HEK293 (cell line): ENCODE measurements at regions not wholly inside any gene's neighbourhood (a gene's known extent, or its start where the extent isn't known, plus 50 kb on each side); places are given as distances from the start of the nearest gene placed in this dataset.

ENCODE experiments used
- CTCF ChIA-PET: fragments of 350-600 bp; formaldehyde crosslinking; extraction: SDS; loops from one replicate; lab custom pipeline; 2021; ENCODE audit warnings: antibody characterized with exemption; lab: Yijun Ruan, JAX
- POLR2A ChIA-PET: fragments of 300-600 bp; formaldehyde crosslinking; extraction: SDS; loops from one replicate; lab custom pipeline; 2020; ENCODE audit warnings: antibody characterized with exemption, inconsistent platforms; lab: Yijun Ruan, JAX
- H3K27ac ChIP-seq: fragments of 200-500 bp; sonication (Bioruptor generic); 2 replicates; pipeline ENCODE4 v1.5.1; 2014; ENCODE audit warnings: low read depth, low read length, control low read depth, inconsistent platforms; ENCODE audit errors: extremely low read depth
- H3K36me3 ChIP-seq, 2 experiments: fragments of 200-500 bp in 1 of 2; sonication (Bioruptor generic) in 1 of 2; 1 replicate in 1 of 2; 2 replicates in 1 of 2; pipeline ENCODE4 v1.5.1; 2014 to 2017; ENCODE audit warnings: inconsistent platforms in 2 of 2, low read length in 2 of 2; ENCODE audit not compliant: control insufficient read depth in 2 of 2, insufficient read depth in 1 of 2
- H3K4me1 ChIP-seq: fragments of 200-500 bp; sonication (Bioruptor generic); 2 replicates; pipeline ENCODE4 v1.5.1; 2014; ENCODE audit warnings: mild to moderate bottlenecking, low read length, inconsistent platforms; ENCODE audit not compliant: control insufficient read depth, insufficient read depth
- H3K4me3 ChIP-seq: 2 replicates; pipeline ENCODE4 v1.5.1; 2011; ENCODE audit warnings: low read depth, mild to moderate bottlenecking, control low read depth, low read length, moderate library complexity
- H3K9me3 ChIP-seq: fragments of 200-500 bp; sonication (Bioruptor generic); 2 replicates; pipeline ENCODE4 v1.5.1; 2014; ENCODE audit warnings: low read depth, low read length, inconsistent platforms; ENCODE audit not compliant: control insufficient read depth, insufficient read depth
- OVOL3 ChIP-seq: fragments of 450-650 bp; formaldehyde crosslinking; IDR thresholded peaks from 2 replicates; pipeline ENCODE4 v1.5.1; 2016; ENCODE audit warnings: missing biosample characterization, missing genetic modification characterization
- PRDM6 ChIP-seq: fragments of 450-650 bp; formaldehyde crosslinking; IDR thresholded peaks from 2 replicates; pipeline ENCODE4 v1.5.1; 2017; ENCODE audit warnings: missing biosample characterization, missing genetic modification characterization
- ZBTB48 ChIP-seq: fragments of 450-650 bp; formaldehyde crosslinking; IDR thresholded peaks from 2 replicates; pipeline ENCODE4 v1.5.1; 2016; ENCODE audit warnings: missing biosample characterization, missing genetic modification characterization
- ZEB2 ChIP-seq: fragments of 450-650 bp; formaldehyde crosslinking; IDR thresholded peaks from 2 replicates; pipeline ENCODE4 v1.5.1; 2016; ENCODE audit warnings: missing biosample characterization, missing genetic modification characterization
- ZNF112 ChIP-seq: fragments of 450-650 bp; formaldehyde crosslinking; IDR thresholded peaks from 2 replicates; pipeline ENCODE4 v1.5.0; 2017; ENCODE audit warnings: missing biosample characterization, missing genetic modification characterization
- ZNF133 ChIP-seq: fragments of 450-650 bp; formaldehyde crosslinking; IDR thresholded peaks from 2 replicates; pipeline ENCODE4 v1.5.1; 2016; ENCODE audit warnings: missing biosample characterization, missing genetic modification characterization
- ZNF140 ChIP-seq: fragments of 450-650 bp; formaldehyde crosslinking; IDR thresholded peaks from 2 replicates; pipeline ENCODE4 v1.5.1; 2016; ENCODE audit warnings: missing biosample characterization, missing genetic modification characterization
- ZNF266 ChIP-seq: fragments of 450-650 bp; formaldehyde crosslinking; IDR thresholded peaks from 2 replicates; pipeline ENCODE4 v1.5.1; 2016; ENCODE audit warnings: missing biosample characterization, missing genetic modification characterization, low read depth
- ZNF280C ChIP-seq: fragments of 450-650 bp; formaldehyde crosslinking; IDR thresholded peaks from 2 replicates; pipeline ENCODE4 v1.5.1; 2016; ENCODE audit warnings: missing biosample characterization, missing genetic modification characterization
- ZNF354C ChIP-seq: fragments of 450-650 bp; formaldehyde crosslinking; IDR thresholded peaks from 2 replicates; pipeline ENCODE4 v1.5.1; 2016; ENCODE audit warnings: missing biosample characterization, missing genetic modification characterization, low read depth, borderline replicate concordance
- ZNF404 ChIP-seq: fragments of 450-650 bp; formaldehyde crosslinking; IDR thresholded peaks from 2 replicates; pipeline ENCODE4 v1.5.1; 2017; ENCODE audit warnings: missing biosample characterization, missing genetic modification characterization
- ZNF423 ChIP-seq: fragments of 450-650 bp; formaldehyde crosslinking; IDR thresholded peaks from 2 replicates; pipeline ENCODE4 v1.5.1; 2016; ENCODE audit warnings: missing biosample characterization, missing genetic modification characterization
- ZNF473 ChIP-seq: fragments of 450-650 bp; formaldehyde crosslinking; IDR thresholded peaks from 2 replicates; pipeline ENCODE4 v1.5.1; 2017; ENCODE audit warnings: missing biosample characterization, missing genetic modification characterization
- ZNF488 ChIP-seq: fragments of 450-650 bp; formaldehyde crosslinking; IDR thresholded peaks from 2 replicates; pipeline ENCODE4 v1.5.1; 2016; ENCODE audit warnings: missing biosample characterization, missing genetic modification characterization
- ZNF501 ChIP-seq: fragments of 450-650 bp; formaldehyde crosslinking; IDR thresholded peaks from 2 replicates; pipeline ENCODE4 v1.5.1; 2016; ENCODE audit warnings: missing biosample characterization, missing genetic modification characterization
- ZNF529 ChIP-seq: fragments of 450-650 bp; formaldehyde crosslinking; IDR thresholded peaks from 2 replicates; pipeline ENCODE4 v1.5.1; 2017; ENCODE audit warnings: missing genetic modification characterization, missing biosample characterization; ENCODE audit not compliant: insufficient replicate concordance
- ZNF654 ChIP-seq: fragments of 450-650 bp; formaldehyde crosslinking; IDR thresholded peaks from 2 replicates; pipeline ENCODE4 v1.5.1; 2016; ENCODE audit warnings: low read depth, missing biosample characterization, missing genetic modification characterization
- ZNF664 ChIP-seq: fragments of 450-650 bp; formaldehyde crosslinking; IDR thresholded peaks from 2 replicates; pipeline ENCODE4 v1.5.1; 2016; ENCODE audit warnings: missing biosample characterization, missing genetic modification characterization
- ZNF670 ChIP-seq: fragments of 450-650 bp; formaldehyde crosslinking; IDR thresholded peaks from 2 replicates; pipeline ENCODE4 v1.5.1; 2016; ENCODE audit warnings: missing biosample characterization, missing genetic modification characterization, low read depth
- ZNF692 ChIP-seq: fragments of 450-650 bp; formaldehyde crosslinking; IDR thresholded peaks from 2 replicates; pipeline ENCODE4 v1.5.1; 2016; ENCODE audit warnings: missing biosample characterization, missing genetic modification characterization
- ZNF777 ChIP-seq: fragments of 450-650 bp; formaldehyde crosslinking; IDR thresholded peaks from 2 replicates; pipeline ENCODE4 v1.5.1; 2017; ENCODE audit warnings: missing biosample characterization, missing genetic modification characterization, borderline replicate concordance
- TF ChIP-seq, protein P1 (sequence below): fragments of 450-650 bp; formaldehyde crosslinking; IDR thresholded peaks from 2 replicates; pipeline ENCODE4 v1.5.1; 2016; ENCODE audit warnings: missing biosample characterization, missing genetic modification characterization, borderline replicate concordance
- TF ChIP-seq, protein P2 (sequence below): fragments of 450-650 bp; formaldehyde crosslinking; IDR thresholded peaks from 2 replicates; pipeline ENCODE4 v1.5.1; 2016; ENCODE audit warnings: missing biosample characterization, missing genetic modification characterization
- TF ChIP-seq, protein P3 (sequence below): fragments of 450-650 bp; formaldehyde crosslinking; IDR thresholded peaks from 2 replicates; pipeline ENCODE4; 2016; ENCODE audit warnings: missing biosample characterization, missing genetic modification characterization

DNA sequence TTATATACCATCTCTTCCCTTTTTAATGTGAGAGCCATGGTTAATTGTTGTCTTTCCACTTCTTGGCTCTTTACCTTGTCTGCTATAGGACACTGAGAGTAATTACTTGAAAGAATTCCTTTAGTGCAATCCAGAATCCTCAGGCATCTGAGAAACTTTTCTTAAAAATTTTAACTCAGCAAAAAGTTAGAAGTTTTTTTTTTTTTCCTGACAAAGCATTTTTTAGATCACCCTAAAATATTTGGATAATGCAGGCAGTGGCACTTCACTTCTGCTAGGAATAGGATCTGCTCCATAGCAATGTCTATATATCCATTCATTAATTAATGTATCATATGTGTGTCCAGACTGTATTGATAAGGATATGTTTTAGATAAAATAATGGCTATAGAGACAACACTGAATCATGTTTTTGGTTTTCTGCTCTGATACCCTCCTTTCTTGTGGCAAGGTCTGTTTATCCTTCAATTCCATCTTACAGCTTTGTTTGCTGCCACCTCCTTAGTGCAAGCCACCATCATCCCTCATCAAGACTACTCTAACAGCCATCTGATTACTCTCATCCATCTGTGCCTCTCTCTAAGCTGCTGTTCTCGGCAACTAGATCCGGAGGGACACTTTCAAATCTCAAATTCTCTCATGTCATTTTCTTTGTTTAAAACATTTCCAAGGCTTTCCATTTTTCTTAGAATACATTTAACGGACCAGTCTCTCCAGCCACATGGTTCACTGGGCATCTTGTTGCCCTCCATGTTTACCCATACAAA lies 563.5 kb downstream of the EDEM1 start (continued):
- TF ChIP-seq, protein P1, sequence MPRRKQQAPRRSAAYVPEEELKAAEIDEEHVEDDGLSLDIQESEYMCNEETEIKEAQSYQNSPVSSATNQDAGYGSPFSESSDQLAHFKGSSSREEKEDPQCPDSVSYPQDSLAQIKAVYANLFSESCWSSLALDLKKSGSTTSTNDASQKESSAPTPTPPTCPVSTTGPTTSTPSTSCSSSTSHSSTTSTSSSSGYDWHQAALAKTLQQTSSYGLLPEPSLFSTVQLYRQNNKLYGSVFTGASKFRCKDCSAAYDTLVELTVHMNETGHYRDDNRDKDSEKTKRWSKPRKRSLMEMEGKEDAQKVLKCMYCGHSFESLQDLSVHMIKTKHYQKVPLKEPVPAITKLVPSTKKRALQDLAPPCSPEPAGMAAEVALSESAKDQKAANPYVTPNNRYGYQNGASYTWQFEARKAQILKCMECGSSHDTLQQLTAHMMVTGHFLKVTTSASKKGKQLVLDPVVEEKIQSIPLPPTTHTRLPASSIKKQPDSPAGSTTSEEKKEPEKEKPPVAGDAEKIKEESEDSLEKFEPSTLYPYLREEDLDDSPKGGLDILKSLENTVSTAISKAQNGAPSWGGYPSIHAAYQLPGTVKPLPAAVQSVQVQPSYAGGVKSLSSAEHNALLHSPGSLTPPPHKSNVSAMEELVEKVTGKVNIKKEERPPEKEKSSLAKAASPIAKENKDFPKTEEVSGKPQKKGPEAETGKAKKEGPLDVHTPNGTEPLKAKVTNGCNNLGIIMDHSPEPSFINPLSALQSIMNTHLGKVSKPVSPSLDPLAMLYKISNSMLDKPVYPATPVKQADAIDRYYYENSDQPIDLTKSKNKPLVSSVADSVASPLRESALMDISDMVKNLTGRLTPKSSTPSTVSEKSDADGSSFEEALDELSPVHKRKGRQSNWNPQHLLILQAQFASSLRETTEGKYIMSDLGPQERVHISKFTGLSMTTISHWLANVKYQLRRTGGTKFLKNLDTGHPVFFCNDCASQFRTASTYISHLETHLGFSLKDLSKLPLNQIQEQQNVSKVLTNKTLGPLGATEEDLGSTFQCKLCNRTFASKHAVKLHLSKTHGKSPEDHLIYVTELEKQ (tag by site-specific recombination), result no peak
- TF ChIP-seq ZNF654 (tag by site-specific recombination), result no peak
- no peak for TF ChIP-seq ZNF404
- no peak for TF ChIP-seq ZNF140
- TF ChIP-seq ZNF670 (tag by site-specific recombination), result no peak
- TF ChIP-seq ZEB2 (tag by site-specific recombination), result no peak
- TF ChIP-seq ZNF501, result no peak
- no peak for TF ChIP-seq ZNF354C (tag by site-specific recombination)
- no peak for TF ChIP-seq ZNF112 (tag by site-specific recombination)
- TF ChIP-seq ZNF692, result no peak

- no peaks in the 10 kb centered on the region for H3K4me1 ChIP-seq
- H3K27ac ChIP-seq, result no peak overlapping the region
- no peaks in the 10 kb centered on the region for H3K36me3 ChIP-seq
- ChIA-PET CTCF (no interaction called here), POLR2A (no interaction called here)
- H3K4me3 ChIP-seq, result no peak overlapping the region
- H3K9me3 ChIP-seq, result no peaks in the 10 kb centered on the region
- TF ChIP-seq ZNF488, result no peak
- no peak for TF ChIP-seq ZNF529 (tag by site-specific recombination)
- no peak for TF ChIP-seq ZNF280C (tag by site-specific recombination)
- TF ChIP-seq, protein P2, sequence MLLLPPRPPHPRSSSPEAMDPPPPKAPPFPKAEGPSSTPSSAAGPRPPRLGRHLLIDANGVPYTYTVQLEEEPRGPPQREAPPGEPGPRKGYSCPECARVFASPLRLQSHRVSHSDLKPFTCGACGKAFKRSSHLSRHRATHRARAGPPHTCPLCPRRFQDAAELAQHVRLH (tag by site-specific recombination), result no peak
- TF ChIP-seq ZNF777, result no peak
- TF ChIP-seq OVOL3 (tag by site-specific recombination), result no peak
- TF ChIP-seq, protein P3, sequence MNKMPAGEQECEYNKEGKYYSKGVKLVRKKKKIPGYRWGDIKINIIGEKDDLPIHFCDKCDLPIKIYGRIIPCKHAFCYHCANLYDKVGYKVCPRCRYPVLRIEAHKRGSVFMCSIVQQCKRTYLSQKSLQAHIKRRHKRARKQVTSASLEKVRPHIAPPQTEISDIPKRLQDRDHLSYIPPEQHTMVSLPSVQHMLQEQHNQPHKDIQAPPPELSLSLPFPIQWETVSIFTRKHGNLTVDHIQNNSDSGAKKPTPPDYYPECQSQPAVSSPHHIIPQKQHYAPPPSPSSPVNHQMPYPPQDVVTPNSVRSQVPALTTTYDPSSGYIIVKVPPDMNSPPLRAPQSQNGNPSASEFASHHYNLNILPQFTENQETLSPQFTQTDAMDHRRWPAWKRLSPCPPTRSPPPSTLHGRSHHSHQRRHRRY, result no peak
- no peak for TF ChIP-seq ZNF423 (tag by site-specific recombination)
- no peak for TF ChIP-seq PRDM6 (tag by site-specific recombination)
- no peak for TF ChIP-seq ZNF473 (tag by site-specific recombination)
- TF ChIP-seq ZNF266 (tag by site-specific recombination), result no peak
- no peak for TF ChIP-seq ZNF133 (tag by site-specific recombination)
- TF ChIP-seq ZNF664 (tag by site-specific recombination), result no peak
- no peak for TF ChIP-seq ZBTB48
These were observed 567.1 kb downstream of the EDEM1 start for GRCh38 chr3:5754602-5755001.
